Erythroblast (primary cell): ENCODE measurements at regions not wholly inside any gene's neighbourhood (a gene's known extent, or its start where the extent isn't known, plus 50 kb on each side); places are given as distances from the start of the nearest gene placed in this dataset.

Source experiments
- GATA1 ChIP-seq: IDR thresholded peaks from 2 replicates; pipeline ENCODE4 v1.6.1; 2011; ENCODE audit warnings: low read depth, mild to moderate bottlenecking, control low read depth, low read length, moderate library complexity
- POLR2A ChIP-seq: IDR thresholded peaks from 2 replicates; pipeline ENCODE4 v1.6.1; 2011; ENCODE audit warnings: mild to moderate bottlenecking, low read length

DNA sequence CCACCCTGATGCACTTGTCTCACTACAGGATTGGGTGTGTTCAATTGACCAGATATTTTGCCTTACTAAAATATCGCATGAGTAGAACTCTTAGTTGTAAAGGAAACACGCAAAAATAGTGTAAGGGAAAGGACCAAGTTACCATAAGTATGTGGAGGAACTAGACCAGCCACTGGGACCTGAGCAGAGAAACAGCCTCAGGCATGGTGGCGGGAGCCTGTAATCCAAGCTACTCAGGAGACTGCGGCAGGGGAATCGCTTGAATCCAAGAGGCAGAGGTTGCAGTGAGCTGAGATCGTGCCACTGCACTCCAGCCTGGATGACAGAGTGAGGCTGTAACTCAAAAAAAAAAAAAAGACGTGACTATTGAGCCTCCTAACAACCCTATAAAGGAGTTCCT, 117.9 kb upstream of the SPATA31C2 start:
- no peak for TF ChIP-seq POLR2A
- no peak for TF ChIP-seq GATA1
